GM12873 (cell line): ENCODE measurements at regions not wholly inside any gene's neighbourhood (a gene's known extent, or its start where the extent isn't known, plus 50 kb on each side); places are given as distances from the start of the nearest gene placed in this dataset.

ENCODE experiments used
- TF ChIP-seq, protein P1 (sequence below): IDR thresholded peaks from 2 replicates; pipeline ENCODE4 v1.5.1; 2012; ENCODE audit warnings: low read depth, mild to moderate bottlenecking, moderate library complexity, low read length, control low read depth; ENCODE audit not compliant: insufficient read depth; ENCODE audit errors: missing control alignments

DNA sequence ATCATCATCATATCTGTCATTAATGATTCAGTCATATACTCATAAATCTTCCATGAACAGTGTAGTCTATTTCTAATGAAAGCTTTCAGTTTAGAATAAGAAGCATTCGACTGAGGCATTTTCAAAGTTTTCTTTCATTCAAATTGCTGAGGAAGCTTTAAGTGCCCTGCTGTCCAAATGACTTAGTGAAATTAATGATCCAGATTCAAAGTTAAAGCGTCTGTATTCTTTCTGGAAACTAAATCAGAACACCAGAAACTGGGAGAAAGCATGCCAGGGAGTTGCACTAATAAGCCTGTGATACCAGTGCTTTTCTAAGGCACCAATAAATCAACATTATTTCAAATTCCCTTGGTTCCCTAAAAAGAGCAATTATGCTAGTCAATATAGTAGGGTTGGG lies 367.8 kb upstream of the ANO5 start:
- TF ChIP-seq, protein P1, sequence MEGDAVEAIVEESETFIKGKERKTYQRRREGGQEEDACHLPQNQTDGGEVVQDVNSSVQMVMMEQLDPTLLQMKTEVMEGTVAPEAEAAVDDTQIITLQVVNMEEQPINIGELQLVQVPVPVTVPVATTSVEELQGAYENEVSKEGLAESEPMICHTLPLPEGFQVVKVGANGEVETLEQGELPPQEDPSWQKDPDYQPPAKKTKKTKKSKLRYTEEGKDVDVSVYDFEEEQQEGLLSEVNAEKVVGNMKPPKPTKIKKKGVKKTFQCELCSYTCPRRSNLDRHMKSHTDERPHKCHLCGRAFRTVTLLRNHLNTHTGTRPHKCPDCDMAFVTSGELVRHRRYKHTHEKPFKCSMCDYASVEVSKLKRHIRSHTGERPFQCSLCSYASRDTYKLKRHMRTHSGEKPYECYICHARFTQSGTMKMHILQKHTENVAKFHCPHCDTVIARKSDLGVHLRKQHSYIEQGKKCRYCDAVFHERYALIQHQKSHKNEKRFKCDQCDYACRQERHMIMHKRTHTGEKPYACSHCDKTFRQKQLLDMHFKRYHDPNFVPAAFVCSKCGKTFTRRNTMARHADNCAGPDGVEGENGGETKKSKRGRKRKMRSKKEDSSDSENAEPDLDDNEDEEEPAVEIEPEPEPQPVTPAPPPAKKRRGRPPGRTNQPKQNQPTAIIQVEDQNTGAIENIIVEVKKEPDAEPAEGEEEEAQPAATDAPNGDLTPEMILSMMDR, result no peak

DNA sequence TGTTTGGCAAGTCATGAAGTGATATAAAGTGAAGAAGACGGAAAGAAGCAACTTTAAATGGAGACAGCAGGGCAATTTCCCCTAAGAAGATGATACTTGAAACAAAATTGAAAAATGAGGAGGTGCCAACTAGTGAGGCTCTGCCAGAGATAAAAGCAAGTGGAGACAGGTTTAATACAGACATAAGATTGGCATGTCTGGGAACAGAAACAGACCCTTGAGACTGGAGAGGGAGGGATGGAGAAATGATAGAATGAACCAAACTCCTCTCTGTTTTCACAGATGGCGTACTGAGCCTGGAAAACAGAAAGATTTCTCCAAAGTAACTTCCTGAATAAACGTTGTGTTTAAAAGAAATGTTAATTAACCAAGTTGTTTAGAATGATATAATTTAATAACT lies 354.5 kb upstream of the ANO5 start:
- TF ChIP-seq, protein P1, result no peak

DNA sequence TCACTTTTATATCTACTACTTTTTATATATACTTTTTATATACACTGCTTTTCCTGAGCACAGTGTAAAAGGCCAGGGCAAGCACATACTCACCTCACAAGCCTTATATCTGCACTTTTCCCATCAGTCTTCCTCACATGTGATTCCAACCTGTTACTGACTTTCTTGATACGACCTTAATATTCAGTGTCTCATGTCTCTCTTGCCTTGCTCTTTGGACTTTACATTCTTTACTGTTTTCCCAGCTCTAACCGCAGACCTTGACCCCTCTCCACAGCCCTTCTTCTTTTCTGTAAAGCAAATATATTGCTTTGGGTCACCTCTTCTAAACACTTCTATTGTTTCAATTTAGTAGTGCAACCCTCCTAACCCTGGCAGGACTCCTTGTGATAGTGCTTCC lies 353.1 kb upstream of the ANO5 start:
- TF ChIP-seq, protein P1, result no peak

DNA sequence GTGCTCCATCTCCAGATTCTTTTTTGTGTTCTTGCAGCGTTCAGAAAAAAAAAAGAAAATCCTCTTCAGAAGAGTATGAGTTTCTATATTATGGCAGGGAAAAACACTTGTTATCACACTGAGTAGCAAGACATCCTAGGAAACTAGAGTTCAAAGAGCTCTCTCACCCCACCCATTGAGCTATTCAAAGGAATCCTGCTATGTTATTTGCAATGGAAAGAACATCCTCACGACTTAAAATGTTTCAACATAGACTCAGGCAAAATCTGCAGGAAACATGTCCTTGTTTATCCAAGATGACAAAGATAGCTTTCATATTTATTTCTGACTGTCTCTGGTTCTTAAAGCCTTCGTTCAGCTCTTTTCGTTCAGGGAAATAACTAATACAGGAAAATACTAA lies 331.6 kb upstream of the ANO5 start:
- TF ChIP-seq, protein P1, result no peak

DNA sequence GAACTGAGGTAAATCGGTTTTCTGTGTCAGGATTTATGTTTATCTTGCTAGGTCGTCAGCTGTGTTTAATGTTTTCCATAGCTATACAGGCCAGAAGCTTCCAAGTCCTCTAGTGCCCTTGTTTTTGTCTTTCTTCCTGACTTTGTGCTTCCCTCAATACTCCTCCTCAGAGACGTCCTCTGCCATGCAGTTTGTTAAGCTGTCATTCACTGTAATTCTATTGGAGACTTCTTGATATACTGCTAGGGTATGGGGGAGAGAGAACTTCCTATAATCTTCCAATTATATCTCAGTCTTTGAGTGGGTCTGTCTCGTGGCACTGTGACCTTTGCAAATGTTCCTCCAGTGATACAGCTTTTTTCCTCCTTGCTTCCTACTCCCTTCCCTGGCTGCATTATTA lies 327.3 kb upstream of the ANO5 start:
- TF ChIP-seq, protein P1, result no peak

DNA sequence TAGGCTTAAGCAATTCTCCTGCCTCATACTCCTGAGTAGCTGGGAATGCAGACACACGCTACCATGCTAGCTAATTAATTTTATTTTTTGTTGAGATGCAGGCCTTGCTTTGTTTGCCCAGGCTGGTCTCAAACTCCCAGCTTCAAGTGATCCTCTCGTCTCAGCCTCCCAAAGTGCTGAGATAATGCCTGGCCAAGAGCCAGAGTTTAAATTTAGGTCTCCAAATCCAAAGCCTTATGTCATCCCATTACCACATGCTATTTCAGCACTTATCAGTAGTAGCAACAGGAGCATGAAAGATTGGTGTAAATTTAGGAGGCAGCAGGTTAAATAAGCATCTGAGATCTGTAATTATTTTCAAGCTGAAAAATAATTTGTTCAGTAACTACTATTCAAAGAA lies 326.1 kb upstream of the ANO5 start:
- TF ChIP-seq, protein P1, result no peak

DNA sequence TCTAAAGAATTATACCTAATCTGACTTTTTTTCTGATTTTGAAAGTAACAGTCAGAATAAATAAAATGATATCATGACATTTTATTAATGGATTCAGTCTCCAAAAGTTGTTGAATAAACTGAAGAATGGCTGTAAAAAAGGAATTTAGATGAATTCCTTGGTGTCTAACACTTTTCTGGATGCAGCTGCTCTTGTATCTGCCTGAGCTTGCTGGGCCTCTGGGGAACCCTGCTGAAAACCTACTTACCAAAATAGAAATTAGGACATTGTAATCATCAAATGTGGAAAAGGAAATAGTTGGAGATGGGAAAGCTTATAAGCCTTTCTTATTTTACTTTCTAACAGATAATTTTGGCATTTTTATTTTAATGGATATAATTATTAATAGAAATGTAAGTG lies 315.7 kb upstream of the ANO5 start:
- TF ChIP-seq, protein P1, result no peak
